Stimulated activated naive CD8-positive, alpha-beta T cell treated with anti-CD3 and anti-CD28 coated beads, Interleukin-15, Interleukin-2, amounts not matched to agents 100 U/mL and 50 U/mL, for 24 hours (primary cell): ENCODE measurements at regions not wholly inside any gene's neighbourhood (a gene's known extent, or its start where the extent isn't known, plus 50 kb on each side); places are given as distances from the start of the nearest gene placed in this dataset.

Experiments
- ATAC-seq: fragments of 150-1000 bp; cut with Tn5 transposase; one replicate; pipeline ENCODE4 v1.10.0; 2021
- DNase-seq: peaks from one replicate; pipeline ENCODE4 v3.0.0; 2021

DNA sequence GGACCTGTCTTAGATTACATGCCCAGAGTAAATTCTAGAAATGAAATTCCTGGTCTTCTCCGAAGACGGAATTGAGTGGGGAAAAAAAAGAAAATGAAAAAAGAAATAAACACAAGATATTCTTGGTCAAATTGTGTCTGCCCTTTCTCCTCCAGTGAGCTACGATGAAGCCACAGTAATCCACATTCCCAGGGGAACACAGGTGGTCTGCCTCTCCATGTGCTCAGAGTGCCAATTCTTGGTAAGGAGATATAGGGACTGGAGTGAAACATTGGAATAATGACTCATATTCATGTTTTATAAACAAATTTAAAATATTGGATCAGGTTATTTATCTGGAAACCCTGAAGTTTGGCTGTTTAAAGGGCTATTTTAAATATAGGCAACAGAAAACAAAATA is 54.2 kb upstream of the MGST2 start:
- DNase-seq (no peak), ATAC-seq (no peak)

DNA sequence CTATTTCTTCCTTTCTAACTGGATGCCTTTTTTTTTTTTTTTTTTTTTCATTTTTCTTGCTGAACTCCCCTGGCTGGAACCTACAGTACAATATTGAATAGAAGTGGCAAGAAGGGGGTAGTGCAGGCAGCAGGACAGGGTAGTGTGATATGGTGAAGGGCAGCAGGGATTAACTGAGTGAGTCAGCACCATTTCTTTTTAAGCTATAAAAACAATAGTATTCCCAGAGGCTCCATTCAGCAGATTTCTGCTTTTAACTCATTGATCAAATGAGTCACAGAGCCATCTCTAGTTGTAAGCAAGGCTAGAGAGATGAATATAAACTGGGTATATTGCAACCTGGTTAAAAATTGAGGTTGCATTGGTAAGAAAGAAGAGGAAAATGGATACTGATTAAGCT is 53.6 kb upstream of the SETD7 start:
- DNase-seq, result no peak
- no peak for ATAC-seq

DNA sequence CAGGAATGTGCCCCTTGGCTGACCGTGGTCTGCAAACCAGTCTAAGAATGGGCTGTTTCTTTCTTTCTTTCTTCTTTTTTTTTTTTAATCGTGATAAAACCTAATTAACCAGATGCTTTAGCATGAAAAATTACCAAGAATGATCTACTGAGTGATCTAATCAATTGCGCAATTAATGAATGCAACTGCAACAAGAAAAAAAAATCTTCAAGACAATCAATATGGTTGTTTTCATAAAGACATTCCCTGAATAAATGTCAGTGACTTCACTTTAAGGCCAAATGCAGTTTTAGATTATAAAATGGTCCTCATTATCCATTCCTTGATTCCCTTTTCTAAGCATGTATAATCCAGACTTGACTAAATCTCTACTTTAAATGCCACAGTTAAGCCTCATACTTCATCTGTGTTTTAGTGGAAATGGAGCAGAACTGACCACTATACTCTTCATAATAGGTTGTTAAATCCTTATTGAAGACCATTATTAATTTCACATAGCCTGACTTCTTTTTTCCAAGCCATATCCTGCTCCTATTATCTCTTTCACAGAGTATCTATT is 51.6 kb upstream of the SETD7 start:
- ATAC-seq (no peak), DNase-seq (no peak)

DNA sequence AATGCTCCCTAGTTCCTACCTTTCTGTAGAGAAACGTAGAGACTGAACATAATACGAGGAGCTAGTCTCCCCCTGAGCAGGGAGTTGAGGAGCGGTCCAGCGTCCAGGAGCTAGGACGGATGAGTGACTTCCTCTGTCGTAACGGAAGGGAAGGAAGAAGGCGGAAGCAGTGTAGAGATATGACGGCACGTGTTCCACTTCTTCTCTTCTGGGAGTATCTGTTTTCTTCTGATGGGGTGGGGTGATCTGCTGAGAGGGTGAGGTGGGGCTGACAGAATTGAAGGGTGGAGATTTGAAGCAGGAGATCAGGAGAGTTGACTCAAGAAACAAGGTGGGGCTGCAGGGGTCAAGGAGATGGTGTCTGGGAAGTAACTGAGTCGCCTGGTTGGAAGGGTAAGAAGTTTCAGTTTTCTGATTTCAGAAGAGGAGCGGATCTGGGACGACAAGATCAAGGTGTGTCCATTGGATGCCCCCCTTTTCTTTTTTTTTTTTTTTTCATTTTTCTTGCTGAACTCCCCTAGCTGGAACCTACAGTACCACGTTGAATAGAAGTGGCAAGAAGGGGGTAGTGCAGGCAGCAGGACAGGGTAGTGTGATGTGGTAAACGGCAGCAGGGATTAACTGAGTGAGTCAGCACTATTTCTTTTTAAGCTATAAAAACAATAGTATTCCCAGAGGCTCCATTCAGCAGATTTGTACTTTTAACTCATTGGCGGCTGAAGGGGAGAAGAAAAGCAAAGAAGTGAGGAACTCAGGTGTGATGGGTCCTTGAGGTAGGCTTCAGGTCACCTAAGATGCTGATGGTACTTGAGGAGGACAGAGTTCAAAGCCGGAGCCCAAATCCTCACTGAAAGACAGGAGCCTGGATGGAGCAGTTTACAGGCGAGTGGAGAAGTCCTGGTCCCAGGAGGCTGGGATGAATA is 50.8 kb upstream of the SETD7 start:
- ATAC-seq, result peak; percentile 32
- peak; percentile 10 for DNase-seq

DNA sequence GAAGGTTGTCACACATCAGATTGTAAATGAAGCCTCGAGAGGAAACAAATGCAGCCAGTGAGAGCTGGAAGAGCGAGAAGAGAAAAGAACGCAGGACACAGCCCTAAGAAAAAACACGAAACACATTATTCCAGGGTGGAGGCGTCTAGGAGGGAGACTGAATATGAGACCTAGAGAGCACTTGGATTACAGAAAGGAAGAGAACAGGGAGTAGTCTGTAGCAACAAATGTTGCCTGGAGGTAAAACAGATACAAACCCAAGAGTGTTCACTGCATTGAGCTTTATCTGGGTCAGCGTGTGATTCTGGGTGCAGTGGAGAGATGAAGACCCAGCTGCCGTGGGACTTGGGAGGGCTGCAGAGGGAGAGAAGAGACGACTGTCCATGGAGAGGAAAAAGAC is 50.1 kb upstream of the SETD7 start:
- ATAC-seq (no peak), DNase-seq (no peak)
